D341Med (cell line): ENCODE measurements at regions not wholly inside any gene's neighbourhood (a gene's known extent, or its start where the extent isn't known, plus 50 kb on each side); places are given as distances from the start of the nearest gene placed in this dataset.
"Not testable (repeated sequence)": the region's sequence is repeated elsewhere in the genome, so short reads cannot be mapped to it uniquely, and the experiment has no call there.

Experiments
- DNase-seq: peaks from one replicate; pipeline ENCODE4 v3.0.0; 2012; ENCODE audit warnings: low spot score

DNA sequence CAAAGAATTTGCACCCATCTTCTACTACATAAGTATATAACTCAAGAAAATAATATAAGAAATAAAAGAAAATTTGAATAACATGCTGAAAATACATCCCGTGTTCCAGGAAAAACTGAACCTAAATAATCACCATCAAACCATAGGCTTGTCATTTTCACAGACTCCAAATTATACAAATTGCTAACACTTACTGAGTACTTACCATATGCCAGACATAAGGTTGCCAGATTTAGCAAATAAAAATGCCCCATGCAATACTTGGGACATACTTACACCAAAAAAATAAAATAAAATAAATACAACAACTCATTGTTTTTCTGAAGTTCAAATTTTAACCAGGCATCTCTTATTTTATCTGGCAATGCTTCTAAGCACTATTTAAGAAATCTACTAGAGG lies 760.4 kb upstream of the SEMA6D start:
- no peak for DNase-seq

GRCh38 chr15:46960581-46960980 lies 756.7 kb upstream of the SEMA6D start:
- no peak for DNase-seq

DNA sequence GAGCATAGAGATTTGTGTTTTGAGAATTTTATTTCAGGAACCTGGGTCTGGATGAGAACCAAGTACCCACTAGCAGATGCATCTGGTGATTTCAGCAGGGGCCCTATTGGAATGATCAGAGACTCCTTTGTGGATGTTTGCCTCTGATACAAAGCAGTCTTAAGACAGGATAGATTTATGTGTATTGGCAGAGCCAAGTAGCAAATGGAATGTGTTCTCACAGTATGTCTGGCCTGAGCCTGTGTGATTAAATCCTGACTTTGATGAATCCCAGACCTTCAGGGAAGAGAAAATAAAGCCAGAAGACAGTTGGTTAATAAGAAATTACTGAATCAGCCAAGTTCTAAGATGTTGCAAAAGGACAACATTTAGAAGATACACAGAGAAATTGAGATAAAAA lies 755.5 kb upstream of the SEMA6D start:
- DNase-seq = no peak

- DNase-seq = not testable (repeated sequence)
These were observed 729.2 kb upstream of the SEMA6D start for GRCh38 chr15:46988055-46988454.

GRCh38 chr15:46996359-46996758 lies 720.9 kb upstream of the SEMA6D start:
- DNase-seq = no peak

DNA sequence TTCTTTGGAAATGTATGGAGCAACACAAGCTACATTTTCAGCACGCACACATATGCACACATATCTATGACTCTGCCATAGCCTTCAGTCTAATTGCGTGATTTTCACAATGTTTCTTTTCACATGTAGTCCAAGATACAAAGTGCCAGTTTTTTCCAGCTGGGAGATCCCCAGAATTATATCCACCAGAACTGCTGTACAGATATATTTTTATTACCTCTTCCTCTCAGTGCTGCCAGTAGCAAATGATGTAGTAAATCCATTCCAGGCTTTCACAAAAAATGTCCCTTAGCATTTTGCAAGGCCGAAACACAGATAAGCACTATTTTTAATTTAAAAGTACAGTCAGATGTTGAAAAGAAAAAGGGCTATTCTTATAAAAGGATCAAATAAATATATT lies 719.8 kb upstream of the SEMA6D start:
- no peak for DNase-seq

DNA sequence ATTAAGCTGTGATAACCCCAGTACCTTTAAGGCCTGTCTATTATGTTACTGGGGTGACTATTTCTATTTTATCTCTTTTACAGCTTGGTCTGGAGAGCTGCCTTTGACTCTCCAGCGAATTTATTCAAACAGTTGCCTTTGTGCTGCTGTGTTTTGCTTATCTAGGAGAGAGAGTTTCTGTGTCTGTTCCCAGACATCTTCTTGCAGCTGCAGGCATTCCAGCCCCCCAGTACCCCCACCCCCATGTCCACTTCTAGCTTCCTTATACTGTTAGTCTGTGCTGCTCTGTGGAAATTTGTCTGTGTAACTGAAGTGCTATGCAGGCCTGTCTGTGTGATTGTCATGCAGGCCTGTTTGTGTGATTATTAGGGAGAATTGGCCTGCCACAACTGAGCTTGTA lies 713.7 kb upstream of the SEMA6D start:
- no peak for DNase-seq

DNA sequence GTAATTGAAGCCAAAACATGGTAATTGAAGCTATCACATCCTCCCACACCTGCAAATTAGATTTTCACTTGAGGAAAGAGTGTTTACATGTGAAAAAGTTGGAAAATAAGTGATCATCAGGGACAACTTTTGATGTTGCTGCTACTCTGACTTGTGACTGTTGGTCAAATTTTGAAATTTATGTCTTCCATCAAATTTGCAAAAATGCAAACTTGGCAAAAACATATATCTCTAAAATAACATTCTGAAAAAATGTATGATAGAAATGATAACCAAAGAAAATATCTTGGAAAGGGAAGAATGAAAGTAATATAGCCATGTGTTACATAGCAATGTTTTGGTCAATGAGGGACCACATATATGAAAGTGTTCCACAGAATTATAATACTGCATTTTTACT lies 703.9 kb upstream of the SEMA6D start:
- no peak for DNase-seq

DNA sequence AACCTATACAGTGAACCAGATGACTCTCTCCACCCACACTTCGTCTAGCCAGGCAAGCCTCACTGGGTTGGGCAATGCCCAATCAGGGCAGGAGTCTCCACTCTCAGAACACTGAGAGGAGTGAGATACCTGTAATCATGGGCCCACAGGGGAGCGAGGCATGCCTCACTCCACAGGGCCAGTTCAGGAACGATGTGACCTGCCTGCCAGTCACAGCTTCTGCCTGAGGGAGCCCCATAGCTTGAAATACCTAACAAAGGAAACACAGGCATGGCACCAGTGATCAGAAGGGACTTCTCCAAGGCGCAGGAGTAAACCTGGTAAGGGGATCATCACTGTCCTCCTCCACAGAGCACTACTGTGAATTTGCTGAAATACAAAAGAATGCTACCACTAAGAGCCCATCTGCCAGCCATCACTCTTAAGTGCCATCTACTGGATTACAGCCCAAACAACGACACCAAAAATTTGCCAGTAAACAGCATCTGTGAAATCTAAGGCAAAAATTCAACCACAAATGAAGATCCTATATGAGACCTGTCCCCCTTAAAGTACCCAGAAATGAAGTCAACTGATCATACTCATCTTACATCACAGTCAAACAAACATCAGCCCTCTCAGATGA lies 689.9 kb upstream of the SEMA6D start:
- DNase-seq = peak; percentile 33

GRCh38 chr15:47035475-47036406 lies 681.6 kb upstream of the SEMA6D start:
- DNase-seq = no peak

DNA sequence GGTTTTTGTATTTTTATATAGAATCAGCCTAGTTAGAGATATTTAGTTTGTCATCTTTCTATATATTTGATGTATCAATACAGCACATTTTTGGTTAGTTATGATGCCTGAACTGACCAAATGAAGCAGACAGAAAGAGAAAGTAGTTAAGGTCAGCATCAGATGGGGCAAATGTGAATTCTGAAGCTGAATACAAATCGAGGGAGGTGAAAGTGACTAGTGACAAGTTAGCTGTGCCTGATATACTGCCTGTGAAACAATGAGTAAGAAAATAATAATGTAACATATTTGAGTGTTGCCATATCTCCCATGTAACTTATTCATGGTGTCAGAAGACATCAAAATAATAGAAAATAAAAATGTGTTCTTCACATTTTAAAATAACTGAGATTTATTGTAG lies 680.3 kb upstream of the SEMA6D start:
- DNase-seq = no peak

DNA sequence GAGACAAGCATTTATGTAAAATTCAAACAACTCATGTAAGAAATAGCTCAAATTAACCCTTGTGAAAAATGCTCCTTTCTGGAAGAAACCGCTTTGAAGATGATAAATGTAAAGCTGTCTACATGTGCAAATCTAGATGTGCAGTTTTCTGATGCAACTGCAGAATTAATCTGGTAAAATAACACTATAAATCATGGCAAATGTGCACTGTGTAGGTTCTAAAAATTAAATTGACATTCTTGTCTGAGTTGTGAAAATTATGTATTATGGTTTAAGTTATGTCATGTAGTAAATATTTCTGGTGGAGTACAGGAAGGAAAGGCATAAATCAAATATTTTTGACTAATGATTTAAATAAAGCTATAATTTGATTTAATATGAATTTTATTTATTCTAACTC lies 678.1 kb upstream of the SEMA6D start:
- no peak for DNase-seq

DNA sequence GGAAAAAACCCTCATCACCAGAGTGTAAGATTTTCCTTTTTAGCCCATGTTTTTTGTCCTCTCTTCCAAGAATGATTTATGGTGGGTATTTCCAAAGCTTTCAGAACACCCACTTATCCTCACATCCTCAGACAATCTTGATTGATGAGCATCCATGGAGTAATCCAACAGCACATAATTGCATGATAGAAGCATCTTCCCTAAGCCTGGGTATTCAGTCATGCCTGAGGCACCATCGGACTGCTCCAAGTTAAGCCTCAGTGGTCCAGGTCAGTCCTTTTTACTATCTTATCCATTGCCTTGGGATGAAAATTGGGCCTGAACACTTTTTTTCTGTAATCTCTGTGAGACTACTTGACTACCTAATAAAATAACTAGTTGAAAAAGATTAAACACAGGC lies 676.0 kb upstream of the SEMA6D start:
- DNase-seq = no peak

- not testable (repeated sequence) for DNase-seq
These were observed 669.3 kb upstream of the SEMA6D start for GRCh38 chr15:47047981-47048380.

DNA sequence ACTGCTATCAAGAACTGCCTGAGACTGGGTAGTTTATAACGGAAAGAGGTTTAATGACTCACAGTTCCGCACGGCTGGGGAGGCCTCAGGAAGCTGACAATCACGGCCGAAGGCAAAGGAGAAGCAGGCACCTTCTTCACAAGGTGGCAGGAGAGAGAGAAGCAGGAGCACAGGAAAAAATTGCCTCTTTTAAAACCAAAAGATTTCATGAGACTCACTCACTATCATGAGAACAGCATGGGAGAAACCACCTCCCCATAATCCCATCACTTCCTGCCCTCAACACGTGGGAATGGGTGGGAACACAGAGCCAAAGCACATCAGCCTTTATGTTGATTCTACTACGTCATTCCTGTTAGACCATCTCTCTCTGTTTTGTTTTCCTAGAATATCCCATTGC lies 650.9 kb upstream of the SEMA6D start:
- DNase-seq = no peak

- DNase-seq = not testable (repeated sequence)
These were observed 639.5 kb upstream of the SEMA6D start for GRCh38 chr15:47077846-47078245.

DNA sequence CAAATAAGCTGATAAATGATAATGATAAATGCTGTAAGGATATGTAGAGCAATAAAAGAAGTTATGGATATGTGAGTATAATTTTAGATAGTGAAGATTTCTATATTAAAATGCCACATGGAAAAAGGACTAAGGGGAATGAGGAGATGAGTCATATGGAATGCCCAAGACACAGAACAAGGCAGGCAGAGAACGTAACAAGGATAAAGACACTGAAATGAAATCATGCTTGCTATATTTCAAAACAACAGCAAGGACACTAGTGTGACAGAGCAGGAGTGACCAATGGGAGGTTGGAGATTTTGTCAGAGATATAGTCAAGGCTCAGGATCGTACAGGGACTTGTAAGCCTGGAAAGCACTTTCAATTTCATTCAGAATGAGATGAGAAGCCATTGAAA lies 621.5 kb upstream of the SEMA6D start:
- DNase-seq = no peak

- DNase-seq = not testable (repeated sequence)
These were observed 618.8 kb upstream of the SEMA6D start for GRCh38 chr15:47098526-47098925.

DNA sequence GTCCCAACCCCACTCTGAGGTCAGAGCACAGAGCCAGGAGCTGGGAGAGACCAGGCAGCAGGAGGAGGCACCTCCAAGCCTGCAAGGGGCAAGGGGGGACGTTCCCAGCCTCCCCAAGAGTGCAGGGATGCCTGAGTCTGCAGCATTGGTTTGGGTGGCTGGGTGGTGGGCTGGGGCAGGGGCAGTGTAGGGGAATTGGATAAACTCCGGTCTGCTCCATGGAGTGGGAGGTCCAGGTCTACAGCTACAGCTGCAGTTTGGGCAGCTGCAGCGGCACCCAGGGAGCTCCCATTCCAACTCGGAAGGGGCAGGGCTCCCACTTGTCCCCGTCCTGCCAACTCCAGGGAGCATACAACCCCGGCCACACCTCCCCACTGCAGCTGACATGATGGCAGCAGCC lies 617.5 kb upstream of the SEMA6D start:
- DNase-seq = not testable (repeated sequence)

- not testable (repeated sequence) for DNase-seq
These were observed 608.5 kb upstream of the SEMA6D start for GRCh38 chr15:47108800-47109199.

DNA sequence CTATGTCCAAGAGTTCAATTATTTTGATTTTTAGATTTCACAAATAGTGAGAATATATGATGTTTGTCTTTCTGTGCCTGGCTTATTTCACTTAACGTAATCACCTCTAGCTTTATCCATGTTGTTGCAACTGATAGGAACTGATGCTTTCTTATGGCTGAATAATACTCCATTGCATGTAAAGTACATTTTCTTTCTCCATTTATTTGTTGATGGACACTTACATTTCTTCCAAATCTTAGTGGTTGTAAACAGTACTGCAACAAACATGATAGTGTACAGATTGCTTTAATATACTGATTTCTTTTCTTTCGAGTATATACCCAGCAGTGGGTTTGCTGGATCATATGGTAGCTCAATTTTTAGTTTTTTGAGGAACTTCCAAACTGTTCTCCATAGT lies 600.6 kb upstream of the SEMA6D start:
- no peak for DNase-seq

DNA sequence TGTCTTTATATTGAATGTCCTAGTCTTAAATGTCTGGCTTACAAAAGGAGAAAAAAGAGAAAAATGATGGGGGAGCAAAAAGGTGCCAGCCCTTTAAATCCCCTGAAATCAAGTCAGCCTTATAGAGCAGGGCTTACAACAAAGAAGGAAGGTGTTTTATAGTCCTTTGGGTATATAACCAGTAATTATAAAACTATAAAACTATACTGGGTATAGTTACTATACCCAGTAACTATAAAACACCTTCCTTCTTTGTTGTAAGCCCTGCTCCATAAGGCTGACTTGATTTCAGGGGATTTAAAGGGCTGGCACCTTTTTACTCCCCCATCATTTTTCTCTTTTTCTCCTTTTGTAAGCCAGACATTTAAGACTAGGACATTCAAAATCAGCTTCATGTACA lies 598.0 kb upstream of the SEMA6D start:
- no peak for DNase-seq

GRCh38 chr15:47124430-47125102 lies 592.7 kb upstream of the SEMA6D start:
- DNase-seq = no peak
